ENCODE measurements at regions not wholly inside any gene's neighbourhood (a gene's known extent, or its start where the extent isn't known, plus 50 kb on each side); places are given as distances from the start of the nearest gene placed in this dataset.
"Not testable (repeated sequence)": the region's sequence is repeated elsewhere in the genome, so short reads cannot be mapped to it uniquely, and the experiment has no call there.

DNA sequence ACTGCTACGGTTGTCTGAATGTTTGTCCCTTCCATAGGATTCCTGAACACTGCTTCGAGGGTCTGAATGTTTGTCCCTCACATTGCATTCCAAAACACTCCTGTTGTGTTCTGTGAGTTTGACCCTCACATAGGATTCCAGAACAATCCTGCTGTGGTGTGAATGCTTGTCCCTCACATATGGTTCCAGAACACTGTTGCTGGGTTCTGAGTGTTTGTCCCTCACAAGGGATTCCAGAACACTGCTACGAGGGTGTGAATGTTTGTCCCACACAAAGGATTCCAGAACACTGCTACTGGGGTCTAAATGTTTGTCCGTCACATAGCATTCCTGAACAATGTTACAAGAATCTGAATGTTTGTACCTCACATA, 201.2 kb downstream of the FOXD4L6 start:
- Histone ChIP-seq H3K9me3 (ENCODE audit: control insufficient read depth, insufficient read depth, low read length) (peaks cover 64% of the 10 kb centered on the region), H3K4me1 (ENCODE audit: control insufficient read depth, insufficient read depth, low read length) (no peaks in the 10 kb centered on the region), H3K9ac (ENCODE audit: low read depth, low read length) (no peak overlapping the region), H3K27me3 (ENCODE audit: control insufficient read depth, insufficient read depth, low read length) (peaks cover 88% of the 10 kb centered on the region), H3K36me3 (ENCODE audit: control insufficient read depth, insufficient read depth, low read length) (no peaks in the 10 kb centered on the region), H3K4me3 (ENCODE audit: low read depth, low read length) (no peak overlapping the region)

DNA sequence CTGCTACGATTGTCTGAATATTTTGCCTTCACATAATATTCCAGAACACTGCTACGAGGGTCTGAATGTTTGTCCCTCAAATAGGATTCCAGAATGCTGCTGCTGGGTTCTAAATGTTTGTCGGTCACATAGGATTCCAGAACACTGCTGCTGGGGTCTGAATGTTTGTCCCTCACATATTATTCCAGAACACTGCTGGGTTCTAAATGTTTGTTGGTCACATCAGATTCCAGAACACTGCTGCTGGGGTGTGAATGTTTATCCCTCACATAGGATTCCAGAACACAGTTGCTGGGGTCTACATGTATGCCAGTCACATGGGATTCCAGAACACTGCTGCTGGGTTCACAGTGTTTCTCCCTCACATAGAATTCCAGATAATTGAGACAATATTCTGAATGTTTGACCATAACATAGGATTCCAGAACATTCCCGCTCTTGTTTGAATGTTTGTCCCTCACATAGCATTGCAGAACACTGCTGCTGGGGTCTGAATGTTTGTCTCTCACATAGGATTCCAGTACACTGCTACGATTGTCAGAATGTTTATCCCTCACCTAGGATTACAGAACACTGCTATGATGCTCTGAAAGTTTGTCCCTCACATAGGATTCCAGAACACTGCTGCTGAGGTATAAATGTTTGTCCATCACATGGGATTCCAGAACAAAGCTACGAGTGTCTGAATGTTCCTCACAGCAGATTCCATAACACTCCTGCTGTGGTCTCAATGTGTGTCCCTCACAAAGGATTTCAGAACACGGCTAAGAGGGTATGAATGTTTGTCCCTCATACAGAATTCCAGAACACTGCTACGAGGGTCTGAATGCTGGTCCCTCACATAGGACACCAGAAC, 201.8 kb downstream of the FOXD4L6 start:
- H3K9me3 ChIP-seq (ENCODE audit: control insufficient read depth, insufficient read depth, low read length), result peaks cover 68% of the 10 kb centered on the region
- H3K4me3 ChIP-seq (ENCODE audit: low read depth, low read length), result no peak overlapping the region
- peaks cover 94% of the 10 kb centered on the region for H3K27me3 ChIP-seq (ENCODE audit: control insufficient read depth, insufficient read depth, low read length)
- H3K4me1 ChIP-seq (ENCODE audit: control insufficient read depth, insufficient read depth, low read length), result no peaks in the 10 kb centered on the region
- no peaks in the 10 kb centered on the region for H3K36me3 ChIP-seq (ENCODE audit: control insufficient read depth, insufficient read depth, low read length)
- no peak overlapping the region for H3K9ac ChIP-seq (ENCODE audit: low read depth, low read length)

DNA sequence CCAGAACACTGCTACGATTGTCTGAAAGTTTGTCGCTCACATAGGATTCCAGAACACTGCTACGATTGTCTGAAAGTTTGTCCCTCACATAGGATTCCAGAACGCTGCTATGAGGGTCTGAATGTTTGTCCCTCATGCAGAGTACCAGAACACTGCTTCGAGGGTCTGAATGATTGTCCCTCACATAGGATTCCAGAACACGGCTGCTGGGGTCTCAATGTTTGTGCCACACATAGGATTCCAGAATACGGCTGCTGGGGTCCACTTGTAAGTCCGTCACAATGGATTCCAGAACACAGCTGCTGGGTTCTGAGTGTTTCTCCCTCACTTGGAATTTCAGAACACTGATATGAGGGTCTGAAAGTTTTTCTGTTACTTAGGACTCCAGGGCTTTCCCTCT, 203.3 kb downstream of the FOXD4L6 start:
- Histone ChIP-seq H3K9ac (ENCODE audit: low read depth, low read length) (no peak overlapping the region), H3K27me3 (ENCODE audit: control insufficient read depth, insufficient read depth, low read length) (peaks cover 82% of the 10 kb centered on the region), H3K9me3 (ENCODE audit: control insufficient read depth, insufficient read depth, low read length) (peaks cover 68% of the 10 kb centered on the region), H3K4me1 (ENCODE audit: control insufficient read depth, insufficient read depth, low read length) (no peaks in the 10 kb centered on the region), H3K36me3 (ENCODE audit: control insufficient read depth, insufficient read depth, low read length) (no peaks in the 10 kb centered on the region), H3K4me3 (ENCODE audit: low read depth, low read length) (no peak overlapping the region)

DNA sequence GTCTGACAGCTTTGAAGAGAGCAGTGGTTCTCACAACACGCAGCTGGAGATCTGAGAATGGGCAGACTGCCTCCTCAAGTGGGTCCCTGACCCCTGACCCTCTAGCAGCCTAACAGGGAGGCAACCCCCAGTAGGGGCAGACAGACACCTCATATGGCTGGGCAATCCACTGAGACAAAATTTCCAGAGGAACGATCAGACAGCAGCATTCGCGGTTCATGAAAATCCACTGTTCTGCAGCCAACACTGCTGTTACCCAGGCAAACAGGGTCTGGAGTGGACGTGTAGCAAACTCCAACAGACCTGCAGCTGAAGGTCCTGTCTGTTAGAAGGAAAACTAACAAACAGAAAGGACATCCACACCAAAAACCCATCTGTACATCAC, 212.1 kb downstream of the FOXD4L6 start:
- H3K4me1 ChIP-seq (ENCODE audit: control insufficient read depth, insufficient read depth, low read length), result not testable (repeated sequence)
- H3K9me3 ChIP-seq (ENCODE audit: control insufficient read depth, insufficient read depth, low read length), result peaks cover 49% of the 10 kb centered on the region

DNA sequence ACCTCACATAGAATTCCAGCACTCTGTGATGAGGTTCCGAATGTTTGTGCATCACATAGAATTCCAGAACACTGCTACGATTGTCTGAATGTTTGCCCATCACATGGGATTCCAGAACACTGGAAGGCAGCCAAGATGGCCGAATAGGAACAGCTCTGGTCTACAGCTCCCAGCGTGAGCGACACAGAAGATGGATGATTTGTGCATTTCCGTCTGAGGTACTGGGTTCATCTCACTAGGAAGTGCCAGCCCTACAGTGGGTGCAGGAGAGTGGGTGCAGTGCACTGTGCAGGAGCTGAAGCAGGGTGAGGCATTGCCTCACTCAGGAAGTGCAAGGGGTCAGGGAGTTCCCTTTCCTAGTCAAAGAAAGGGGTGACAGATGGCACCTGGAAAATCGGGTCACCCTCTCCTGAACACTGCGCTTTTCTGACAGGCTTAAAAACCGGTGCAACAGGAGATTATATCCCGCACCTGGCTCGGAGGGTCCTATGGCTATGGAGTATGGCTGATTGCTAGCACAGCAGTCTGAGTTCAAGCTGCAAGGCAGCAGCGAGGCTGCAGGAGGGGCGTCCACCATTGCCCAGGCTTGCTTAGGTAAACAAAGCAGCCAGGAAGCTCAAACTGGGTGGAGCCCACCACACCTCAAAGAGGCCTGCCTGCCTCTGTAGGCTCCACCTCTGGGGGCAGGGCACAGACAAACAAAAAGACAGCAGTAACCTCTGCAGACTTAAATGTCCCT, 212.7 kb downstream of the FOXD4L6 start:
- not testable (repeated sequence) for H3K36me3 ChIP-seq (ENCODE audit: control insufficient read depth, insufficient read depth, low read length)
- H3K9me3 ChIP-seq (ENCODE audit: control insufficient read depth, insufficient read depth, low read length), result peaks cover 50% of the 10 kb centered on the region

More for the DNA sequence above, 212.1 kb downstream of the FOXD4L6 start:
- not testable (repeated sequence) for H3K4me3 ChIP-seq (ENCODE audit: low read depth, low read length); H3K36me3 ChIP-seq (ENCODE audit: control insufficient read depth, insufficient read depth, low read length); H3K9ac ChIP-seq (ENCODE audit: low read depth, low read length)
- peaks cover 52% of the 10 kb centered on the region for H3K27me3 ChIP-seq (ENCODE audit: control insufficient read depth, insufficient read depth, low read length)

DNA sequence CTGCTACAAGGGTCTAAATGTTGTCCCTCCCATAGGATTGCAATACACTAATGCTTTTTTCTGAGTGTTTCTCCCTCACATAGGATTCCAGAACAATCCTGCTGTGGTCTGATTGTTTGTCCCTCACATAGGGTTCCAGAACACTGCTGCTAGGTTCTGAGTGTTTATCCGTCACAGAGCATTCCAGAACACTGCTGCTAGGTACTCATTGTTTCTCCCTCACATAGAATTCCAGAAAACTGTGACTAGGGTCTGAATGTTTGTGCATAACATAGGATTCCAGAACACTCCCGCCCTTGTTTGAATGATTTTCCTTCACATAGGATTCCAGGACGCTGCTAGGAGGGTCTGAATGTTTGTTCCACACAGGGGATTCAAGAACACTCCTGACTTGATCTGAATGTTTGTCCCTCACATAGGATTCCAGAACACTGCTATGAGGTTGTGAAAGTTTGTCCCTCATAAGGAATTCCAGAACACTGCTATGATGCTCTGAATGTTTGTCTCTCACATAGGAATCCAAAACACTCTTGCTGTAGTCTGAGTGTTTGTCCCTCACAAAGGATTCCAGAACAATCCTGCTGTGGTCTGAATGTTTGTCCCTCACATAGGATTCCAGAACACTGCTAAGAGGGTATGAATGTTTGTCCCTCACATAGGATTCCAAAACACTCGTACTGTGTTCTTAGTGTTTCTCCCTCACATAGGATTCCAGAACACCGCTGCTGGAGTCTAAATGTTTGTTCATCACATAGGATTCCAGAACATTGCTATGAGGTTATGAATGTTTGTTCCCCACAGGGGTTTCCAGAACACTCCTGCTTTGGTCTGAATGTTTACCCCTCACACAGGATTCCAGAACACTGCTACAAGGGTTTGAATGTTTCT, 213.5 kb downstream of the FOXD4L6 start:
- peaks cover 58% of the 10 kb centered on the region for H3K9me3 ChIP-seq (ENCODE audit: control insufficient read depth, insufficient read depth, low read length)
- no peak overlapping the region for H3K9ac ChIP-seq (ENCODE audit: low read depth, low read length)
- no peaks in the 10 kb centered on the region for H3K36me3 ChIP-seq (ENCODE audit: control insufficient read depth, insufficient read depth, low read length)
- no peak overlapping the region for H3K4me3 ChIP-seq (ENCODE audit: low read depth, low read length)
- no peaks in the 10 kb centered on the region for H3K4me1 ChIP-seq (ENCODE audit: control insufficient read depth, insufficient read depth, low read length)
- peaks cover 62% of the 10 kb centered on the region for H3K27me3 ChIP-seq (ENCODE audit: control insufficient read depth, insufficient read depth, low read length)

More for the DNA sequence above, 212.7 kb downstream of the FOXD4L6 start:
- H3K9ac ChIP-seq (ENCODE audit: low read depth, low read length); H3K4me1 ChIP-seq (ENCODE audit: control insufficient read depth, insufficient read depth, low read length); H3K4me3 ChIP-seq (ENCODE audit: low read depth, low read length): not testable (repeated sequence)
- peaks cover 54% of the 10 kb centered on the region for H3K27me3 ChIP-seq (ENCODE audit: control insufficient read depth, insufficient read depth, low read length)

DNA sequence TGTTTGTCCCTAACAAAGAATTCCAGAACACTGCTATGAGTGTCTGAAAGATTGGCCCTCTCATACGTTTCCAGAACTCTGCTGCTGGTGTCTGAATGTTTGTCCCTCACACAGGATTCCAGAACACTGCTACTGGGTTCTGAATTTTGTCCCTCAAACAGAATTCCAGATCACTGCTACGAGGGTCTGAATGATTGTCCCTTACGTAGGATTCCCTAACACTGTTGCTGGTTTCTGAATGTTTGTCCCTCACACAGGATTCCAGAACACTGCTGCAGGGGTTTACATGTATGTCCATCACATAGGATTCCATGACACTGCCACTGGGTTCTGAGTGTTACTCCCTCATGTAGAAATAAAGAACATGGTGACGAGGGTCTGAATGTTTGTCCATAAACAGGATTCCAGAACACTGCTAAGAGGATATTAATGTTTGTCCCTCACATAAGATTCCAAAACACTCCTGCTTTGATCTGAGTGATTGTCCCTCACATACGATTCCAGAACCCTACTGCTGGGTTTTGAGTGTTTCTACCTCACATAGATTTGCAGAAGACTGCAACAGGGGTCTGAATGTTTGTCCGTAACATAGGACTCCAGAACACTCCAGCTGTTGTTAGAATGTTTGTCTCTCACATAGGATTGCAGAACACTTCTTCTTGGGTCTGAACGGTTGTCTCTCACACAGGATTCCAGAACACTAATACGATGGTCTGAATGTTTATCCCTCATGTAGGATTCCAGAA, 214.4 kb downstream of the FOXD4L6 start:
- H3K27me3 ChIP-seq (ENCODE audit: control insufficient read depth, insufficient read depth, low read length), result peaks cover 71% of the 10 kb centered on the region

DNA sequence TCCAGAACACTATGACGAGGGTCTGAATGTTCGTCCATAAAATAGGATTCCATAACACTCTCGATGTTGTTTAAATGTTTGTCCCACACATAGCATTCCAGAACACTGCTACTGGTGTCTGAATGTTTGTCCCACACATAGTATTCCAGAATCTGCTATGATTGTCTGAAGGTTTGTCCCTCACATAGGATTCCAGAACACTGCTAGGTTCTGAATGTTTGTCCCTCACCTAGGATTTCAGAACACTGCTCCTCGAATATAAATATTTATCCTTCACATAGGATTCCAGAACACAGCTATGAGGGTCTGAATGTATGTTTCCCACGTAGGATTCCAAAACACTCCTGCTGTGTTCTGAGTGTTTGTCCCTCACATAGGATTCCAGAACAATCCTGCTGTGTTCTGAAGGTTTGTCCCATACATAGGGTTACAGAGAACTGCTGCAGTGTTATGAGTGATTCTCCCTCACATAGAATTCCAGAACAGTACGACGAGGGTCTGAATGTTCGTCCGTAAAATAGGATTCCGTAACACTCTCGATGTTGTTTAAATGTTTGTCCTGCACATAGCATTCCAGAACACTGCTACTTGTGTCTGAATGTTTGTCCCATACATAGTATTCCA, 215.3 kb downstream of the FOXD4L6 start:
- H3K4me1 ChIP-seq (ENCODE audit: control insufficient read depth, insufficient read depth, low read length), result no peaks in the 10 kb centered on the region
- H3K9ac ChIP-seq (ENCODE audit: low read depth, low read length), result no peak overlapping the region
- H3K36me3 ChIP-seq (ENCODE audit: control insufficient read depth, insufficient read depth, low read length), result no peaks in the 10 kb centered on the region
- H3K4me3 ChIP-seq (ENCODE audit: low read depth, low read length), result no peak overlapping the region
- H3K9me3 ChIP-seq (ENCODE audit: control insufficient read depth, insufficient read depth, low read length), result peaks cover 70% of the 10 kb centered on the region
- peaks cover 80% of the 10 kb centered on the region for H3K27me3 ChIP-seq (ENCODE audit: control insufficient read depth, insufficient read depth, low read length)

More for the DNA sequence above, 214.4 kb downstream of the FOXD4L6 start:
- Histone ChIP-seq H3K9me3 (ENCODE audit: control insufficient read depth, insufficient read depth, low read length) (peaks cover 65% of the 10 kb centered on the region), H3K4me1 (ENCODE audit: control insufficient read depth, insufficient read depth, low read length) (no peaks in the 10 kb centered on the region), H3K4me3 (ENCODE audit: low read depth, low read length) (no peak overlapping the region), H3K9ac (ENCODE audit: low read depth, low read length) (no peak overlapping the region), H3K36me3 (ENCODE audit: control insufficient read depth, insufficient read depth, low read length) (no peaks in the 10 kb centered on the region)

DNA sequence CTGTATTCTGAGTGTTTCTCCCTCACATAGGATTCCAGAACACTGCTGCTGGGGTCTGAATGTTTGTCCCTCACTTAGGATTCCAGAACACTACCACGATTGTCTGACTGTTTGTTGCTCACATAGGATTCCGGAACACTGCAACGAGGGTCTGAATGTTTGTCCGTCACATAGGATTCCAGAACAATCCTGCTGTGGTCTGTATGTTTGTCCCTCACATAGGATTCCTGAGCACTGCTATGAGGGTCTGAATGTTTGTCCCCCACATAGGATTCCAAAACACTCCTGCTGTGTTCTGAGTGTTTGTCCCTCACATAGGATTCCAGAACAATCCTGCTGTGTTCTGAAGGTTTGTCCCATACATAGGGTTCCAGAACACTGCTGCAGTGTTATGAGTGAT, 215.8 kb downstream of the FOXD4L6 start:
- H3K9me3 ChIP-seq (ENCODE audit: control insufficient read depth, insufficient read depth, low read length), result peaks cover 76% of the 10 kb centered on the region
- not testable (repeated sequence) for H3K4me1 ChIP-seq (ENCODE audit: control insufficient read depth, insufficient read depth, low read length); H3K4me3 ChIP-seq (ENCODE audit: low read depth, low read length); H3K36me3 ChIP-seq (ENCODE audit: control insufficient read depth, insufficient read depth, low read length); H3K9ac ChIP-seq (ENCODE audit: low read depth, low read length)
- peaks cover 85% of the 10 kb centered on the region for H3K27me3 ChIP-seq (ENCODE audit: control insufficient read depth, insufficient read depth, low read length)

DNA sequence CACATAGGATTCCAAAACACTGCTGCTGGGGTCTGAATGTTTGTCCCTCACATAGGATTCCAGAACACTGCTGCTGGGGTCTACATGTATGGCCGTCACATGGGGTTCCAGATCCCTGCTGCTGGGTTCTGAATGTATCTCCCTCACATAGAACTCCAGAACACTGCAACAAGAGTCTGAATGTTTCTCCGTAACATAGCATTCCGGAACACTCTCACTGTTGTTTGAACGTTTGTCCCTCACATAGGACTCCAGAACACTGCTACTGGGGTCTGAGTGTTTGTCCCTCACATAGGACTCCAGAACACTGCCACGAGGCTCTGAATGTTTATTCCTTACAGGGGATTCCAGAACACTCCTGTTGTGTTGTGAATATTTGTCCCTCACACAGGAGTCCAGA, 216.8 kb downstream of the FOXD4L6 start:
- H3K9ac ChIP-seq (ENCODE audit: low read depth, low read length), result no peak overlapping the region
- no peak overlapping the region for H3K4me3 ChIP-seq (ENCODE audit: low read depth, low read length)
- H3K9me3 ChIP-seq (ENCODE audit: control insufficient read depth, insufficient read depth, low read length), result peaks cover 80% of the 10 kb centered on the region
- no peaks in the 10 kb centered on the region for H3K4me1 ChIP-seq (ENCODE audit: control insufficient read depth, insufficient read depth, low read length)
- H3K27me3 ChIP-seq (ENCODE audit: control insufficient read depth, insufficient read depth, low read length), result peaks cover 93% of the 10 kb centered on the region
- no peaks in the 10 kb centered on the region for H3K36me3 ChIP-seq (ENCODE audit: control insufficient read depth, insufficient read depth, low read length)

DNA sequence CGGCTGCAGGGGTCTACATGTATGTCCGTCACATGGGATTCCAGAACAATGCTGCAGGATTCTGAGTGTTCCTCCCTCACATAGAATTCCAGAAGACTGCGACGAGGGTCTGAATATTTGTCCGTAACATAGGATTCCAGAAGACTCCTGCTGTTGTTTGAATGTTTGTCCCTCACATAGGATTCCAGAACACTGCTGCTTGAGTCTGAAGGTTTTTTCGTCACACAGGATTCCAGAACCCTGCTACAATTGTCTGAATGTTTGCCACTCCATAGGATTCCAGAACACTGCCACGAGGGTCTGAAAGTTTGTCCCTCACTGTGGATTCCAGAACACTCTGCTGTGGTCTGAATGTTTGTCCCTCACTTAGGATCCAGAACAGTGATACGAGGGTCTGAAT, 217.5 kb downstream of the FOXD4L6 start:
- not testable (repeated sequence) for H3K9ac ChIP-seq (ENCODE audit: low read depth, low read length); H3K36me3 ChIP-seq (ENCODE audit: control insufficient read depth, insufficient read depth, low read length); H3K4me3 ChIP-seq (ENCODE audit: low read depth, low read length); H3K4me1 ChIP-seq (ENCODE audit: control insufficient read depth, insufficient read depth, low read length)
- Histone ChIP-seq H3K27me3 (ENCODE audit: control insufficient read depth, insufficient read depth, low read length) (peaks cover 94% of the 10 kb centered on the region), H3K9me3 (ENCODE audit: control insufficient read depth, insufficient read depth, low read length) (peaks cover 81% of the 10 kb centered on the region)

All from iPS-15b (cell line).